Endodermal cell (in vitro differentiated cells): ENCODE measurements at regions not wholly inside any gene's neighbourhood (a gene's known extent, or its start where the extent isn't known, plus 50 kb on each side); places are given as distances from the start of the nearest gene placed in this dataset.

ENCODE experiments used
- DNase-seq: peaks from one replicate; pipeline ENCODE4 v3.0.0-alpha.2; 2017
- H3K27ac ChIP-seq: 2 replicates; pipeline ENCODE4 v1.5.1; 2013; ENCODE audit warnings: mild to moderate bottlenecking, low read depth, low read length, moderate library complexity
- H3K27me3 ChIP-seq: 2 replicates; pipeline ENCODE4 v1.6.1; 2013; ENCODE audit warnings: mild to moderate bottlenecking, low read length, moderate library complexity; ENCODE audit not compliant: insufficient read depth, control insufficient read depth, poor library complexity, severe bottlenecking
- H3K36me3 ChIP-seq: 2 replicates; pipeline ENCODE4 v1.7.0; 2013; ENCODE audit warnings: mild to moderate bottlenecking, low read length, moderate library complexity; ENCODE audit not compliant: control insufficient read depth, insufficient read depth
- H3K4me1 ChIP-seq: one replicate; pipeline ENCODE4 v1.7.0; 2013; ENCODE audit warnings: low read length; ENCODE audit not compliant: control insufficient read depth, insufficient read depth
- H3K4me3 ChIP-seq: 2 replicates; pipeline ENCODE4 v1.5.1; 2013; ENCODE audit warnings: mild to moderate bottlenecking, low read length, moderate library complexity
- H3K9ac ChIP-seq: 2 replicates; pipeline ENCODE4 v1.6.1; 2013; ENCODE audit warnings: mild to moderate bottlenecking, low read length, moderate library complexity; ENCODE audit not compliant: poor library complexity, severe bottlenecking; ENCODE audit errors: extremely low read depth
- H3K9me3 ChIP-seq: 2 replicates; pipeline ENCODE4 v1.6.1; 2013; ENCODE audit warnings: mild to moderate bottlenecking, low read length, moderate library complexity; ENCODE audit not compliant: control insufficient read depth
- H3K27ac Mint-ChIP-seq: 2 replicates; pipeline ENCODE4 v1.8.0; 2020; ENCODE audit warnings: mixed read lengths
- H3K27me3 Mint-ChIP-seq: 2 replicates; pipeline ENCODE4 v1.8.0; 2021; ENCODE audit warnings: mild to moderate bottlenecking, mixed read lengths; ENCODE audit not compliant: insufficient read depth
- H3K36me3 Mint-ChIP-seq: 2 replicates; pipeline ENCODE4 v1.8.0; 2020; ENCODE audit warnings: low read depth, mixed read lengths
- H3K4me1 Mint-ChIP-seq: 2 replicates; pipeline ENCODE4 v1.8.0; 2020; ENCODE audit warnings: mixed read lengths
- H3K4me3 Mint-ChIP-seq: 2 replicates; pipeline ENCODE4 v1.8.0; 2020; ENCODE audit warnings: mild to moderate bottlenecking, moderate library complexity, mixed read lengths
- H3K9me3 Mint-ChIP-seq: 2 replicates; pipeline ENCODE4 v1.8.0; 2020; ENCODE audit warnings: mild to moderate bottlenecking, mixed read lengths
- WGBS, 2 experiments: methylation state at CpG; one replicate each; pipeline versions ENCODE4 v1.1.5 to v1.1.7; 2013; ENCODE audit warnings: missing lambda C conversion rate in 2 of 2, mixed read lengths in 1 of 2; ENCODE audit not compliant: insufficient coverage in 1 of 2, insufficient read length in 1 of 2; 5-methylcytosine and 5-hydroxymethylcytosine counted together
- TF ChIP-seq, protein P1 (sequence below): fragments of 200-600 bp; sonication (generic); conservative IDR thresholded peaks from 2 replicates; pipeline ENCODE4 v1.5.0; 2021; ENCODE audit warnings: antibody characterized with exemption, mild to moderate bottlenecking

DNA sequence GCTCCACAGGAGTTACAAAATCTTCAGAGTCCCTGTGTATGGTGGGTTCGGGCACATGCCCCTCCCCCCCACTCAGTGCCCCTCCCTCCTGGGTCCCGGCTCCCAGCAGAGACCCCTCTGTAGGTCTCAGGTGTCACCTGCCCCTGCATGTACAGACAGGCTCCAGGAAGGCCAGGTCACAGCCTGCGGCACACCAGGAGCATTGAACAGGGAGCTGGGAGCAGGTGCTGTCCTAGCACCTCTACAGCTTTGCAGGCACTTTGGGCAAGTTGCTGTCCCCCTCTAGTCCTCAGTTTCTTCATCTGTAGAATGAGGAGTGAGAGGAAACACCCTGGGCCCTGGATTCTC is 80.1 kb upstream of the RTL6 start:
- no peak for DNase-seq
- Mint-ChIP-seq H3K27me3 (peaks cover 6% of the 10 kb centered on the region), H3K4me3 (no peak overlapping the region), H3K27ac (no peak overlapping the region), H3K9me3 (no peaks in the 10 kb centered on the region), H3K4me1 (no peaks in the 10 kb centered on the region), H3K36me3 (no peaks in the 10 kb centered on the region)
- no peaks in the 10 kb centered on the region for H3K36me3 ChIP-seq
- no peaks in the 10 kb centered on the region for H3K27me3 ChIP-seq
- no peak overlapping the region for H3K27ac ChIP-seq
- WGBS, 2 experiments: 78 to 100% methylated on average over 1 to 3 of the region's 3 CpGs
- H3K9me3 ChIP-seq: no peaks in the 10 kb centered on the region
- TF ChIP-seq, protein P1, sequence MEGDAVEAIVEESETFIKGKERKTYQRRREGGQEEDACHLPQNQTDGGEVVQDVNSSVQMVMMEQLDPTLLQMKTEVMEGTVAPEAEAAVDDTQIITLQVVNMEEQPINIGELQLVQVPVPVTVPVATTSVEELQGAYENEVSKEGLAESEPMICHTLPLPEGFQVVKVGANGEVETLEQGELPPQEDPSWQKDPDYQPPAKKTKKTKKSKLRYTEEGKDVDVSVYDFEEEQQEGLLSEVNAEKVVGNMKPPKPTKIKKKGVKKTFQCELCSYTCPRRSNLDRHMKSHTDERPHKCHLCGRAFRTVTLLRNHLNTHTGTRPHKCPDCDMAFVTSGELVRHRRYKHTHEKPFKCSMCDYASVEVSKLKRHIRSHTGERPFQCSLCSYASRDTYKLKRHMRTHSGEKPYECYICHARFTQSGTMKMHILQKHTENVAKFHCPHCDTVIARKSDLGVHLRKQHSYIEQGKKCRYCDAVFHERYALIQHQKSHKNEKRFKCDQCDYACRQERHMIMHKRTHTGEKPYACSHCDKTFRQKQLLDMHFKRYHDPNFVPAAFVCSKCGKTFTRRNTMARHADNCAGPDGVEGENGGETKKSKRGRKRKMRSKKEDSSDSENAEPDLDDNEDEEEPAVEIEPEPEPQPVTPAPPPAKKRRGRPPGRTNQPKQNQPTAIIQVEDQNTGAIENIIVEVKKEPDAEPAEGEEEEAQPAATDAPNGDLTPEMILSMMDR: no peak
- H3K4me1 ChIP-seq: no peaks in the 10 kb centered on the region
- H3K4me3 ChIP-seq: no peak overlapping the region
- H3K9ac ChIP-seq: no peak overlapping the region

DNA sequence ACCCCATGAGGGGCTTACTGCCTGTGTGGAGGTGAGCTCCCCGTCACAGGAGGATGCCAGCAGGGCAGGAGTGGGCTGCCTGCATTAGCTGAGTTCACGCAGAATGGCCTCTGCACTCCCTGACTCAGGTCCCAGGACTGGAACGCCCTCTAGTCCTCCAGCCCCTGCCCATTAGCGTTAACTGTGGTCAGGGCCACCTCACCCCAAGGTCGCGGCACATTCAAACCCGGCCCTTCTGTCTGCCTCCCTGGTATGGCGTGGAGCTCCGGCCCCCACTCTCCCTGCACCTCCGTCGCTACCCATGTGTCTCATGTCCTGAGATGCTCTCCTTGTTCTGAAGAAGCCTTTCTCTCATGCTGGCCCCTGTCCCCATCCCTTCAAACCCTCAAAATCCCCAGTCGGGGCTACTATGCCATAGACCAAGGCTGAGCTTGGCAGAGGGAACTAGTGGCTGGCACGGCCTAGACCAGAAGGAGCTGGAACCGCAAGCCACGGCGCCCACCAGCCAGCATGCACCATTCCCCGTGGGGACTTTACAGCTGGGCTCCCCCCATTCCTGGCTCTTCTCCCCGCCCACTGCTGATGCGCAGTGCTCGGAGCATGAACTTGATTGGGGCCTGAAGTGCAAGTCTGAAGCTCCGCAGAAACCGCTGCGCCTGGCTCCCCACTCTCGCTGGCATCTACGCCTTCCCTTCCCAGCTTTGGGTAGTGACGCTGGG is 79.5 kb upstream of the RTL6 start:
- Histone ChIP-seq H3K4me3 (no peak overlapping the region), H3K27me3 (no peaks in the 10 kb centered on the region), H3K9me3 (no peaks in the 10 kb centered on the region), H3K9ac (no peak overlapping the region), H3K27ac (no peak overlapping the region), H3K4me1 (no peaks in the 10 kb centered on the region), H3K36me3 (no peaks in the 10 kb centered on the region)
- Mint-ChIP-seq H3K27me3 (peaks cover 6% of the 10 kb centered on the region), H3K4me1 (no peaks in the 10 kb centered on the region), H3K36me3 (no peaks in the 10 kb centered on the region), H3K4me3 (no peak overlapping the region), H3K9me3 (no peaks in the 10 kb centered on the region), H3K27ac (no peak overlapping the region)
- DNase-seq: no peak
- TF ChIP-seq, protein P1: no peak
- 83 to 91% methylated on average over 15 to 26 of the region's 26 CpGs for WGBS, 2 experiments

DNA sequence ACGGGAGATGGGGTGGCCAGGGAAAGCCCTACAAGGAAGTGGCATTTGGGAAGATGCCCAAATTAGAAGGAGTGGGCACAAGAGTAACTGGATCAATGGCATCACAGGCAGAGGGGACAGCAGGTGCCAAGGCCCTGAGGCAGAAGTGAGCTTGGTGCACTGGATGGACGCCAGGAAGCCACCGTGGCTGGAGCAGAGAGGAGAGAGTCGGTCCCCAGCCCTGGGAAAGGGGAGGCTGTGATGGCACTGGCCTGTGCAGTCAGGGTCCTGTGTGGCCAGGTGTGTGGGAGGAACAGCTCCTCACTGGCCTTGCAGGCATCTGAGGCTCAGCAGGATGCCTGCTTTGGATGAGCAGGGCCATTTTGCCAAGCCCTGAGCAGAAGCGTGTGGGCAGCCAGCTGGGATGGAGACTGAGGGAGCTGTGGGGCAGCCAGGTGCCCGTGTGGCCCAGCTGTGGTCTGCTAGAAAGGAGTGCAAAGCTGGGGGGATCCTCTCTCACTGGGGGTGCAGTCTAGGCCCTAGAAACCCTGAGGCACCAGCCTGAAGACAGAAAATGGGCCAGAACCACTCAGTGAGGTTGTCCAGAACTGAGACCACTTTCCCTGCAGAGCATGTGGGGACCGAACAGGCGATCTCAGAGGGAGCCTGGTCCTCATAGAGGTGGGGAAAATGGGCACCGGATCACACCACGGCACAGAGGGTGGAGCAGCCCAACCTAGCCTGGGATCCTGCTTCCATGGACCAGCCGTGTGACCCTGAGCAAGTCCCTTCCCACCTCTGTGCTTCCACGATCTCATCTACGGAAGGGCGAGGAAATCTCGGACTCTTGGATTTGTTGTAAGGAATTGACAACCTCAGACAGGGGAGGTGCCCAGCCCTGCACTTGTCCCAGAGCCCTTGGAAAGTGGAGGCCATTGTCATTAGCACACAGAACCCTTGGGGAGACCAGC is 78.6 kb upstream of the RTL6 start:
- H3K27me3 Mint-ChIP-seq: peaks cover 6% of the 10 kb centered on the region
- TF ChIP-seq, protein P1: no peak
- H3K27ac ChIP-seq: no peak overlapping the region
- 88 to 89% methylated on average over 11 to 15 of the region's 15 CpGs for WGBS, 2 experiments
- no peaks in the 10 kb centered on the region for H3K36me3 ChIP-seq
- no peak overlapping the region for H3K27ac Mint-ChIP-seq
- no peaks in the 10 kb centered on the region for H3K27me3 ChIP-seq
- H3K4me1 Mint-ChIP-seq: no peaks in the 10 kb centered on the region
- no peaks in the 10 kb centered on the region for H3K4me1 ChIP-seq
- no peaks in the 10 kb centered on the region for H3K9me3 ChIP-seq
- H3K4me3 Mint-ChIP-seq: no peak overlapping the region
- H3K9ac ChIP-seq: no peak overlapping the region
- no peak for DNase-seq
- H3K9me3 Mint-ChIP-seq: no peaks in the 10 kb centered on the region
- H3K4me3 ChIP-seq: no peak overlapping the region
- H3K36me3 Mint-ChIP-seq: no peaks in the 10 kb centered on the region
